Nephron (organoid): ENCODE measurements at regions not wholly inside any gene's neighbourhood (a gene's known extent, or its start where the extent isn't known, plus 50 kb on each side); places are given as distances from the start of the nearest gene placed in this dataset.
A peak's percentile ranks its signal among the peaks of the same experiment; 100 is the strongest.

Experiments
- H3K27ac Mint-ChIP-seq, 3 experiments: 2 replicates each; pipeline ENCODE4 v1.8.0; 2020; ENCODE audit warnings: mixed read lengths in 3 of 3, mild to moderate bottlenecking in 2 of 3, moderate library complexity in 1 of 3
- H3K27me3 Mint-ChIP-seq: 2 replicates; pipeline ENCODE4 v1.8.0; 2021; ENCODE audit warnings: low read depth, mild to moderate bottlenecking, moderate library complexity, mixed read lengths
- H3K36me3 Mint-ChIP-seq: 2 replicates; pipeline ENCODE4 v1.8.0; 2020; ENCODE audit warnings: low read depth, mixed read lengths
- H3K4me1 Mint-ChIP-seq: 2 replicates; pipeline ENCODE4 v1.8.0; 2020; ENCODE audit warnings: mixed read lengths
- H3K4me3 Mint-ChIP-seq, 3 experiments: 2 replicates each; pipeline ENCODE4 v1.8.0; 2020; ENCODE audit warnings: mild to moderate bottlenecking in 3 of 3, mixed read lengths in 3 of 3, moderate library complexity in 2 of 3
- H3K9me3 Mint-ChIP-seq: 2 replicates; pipeline ENCODE4 v1.8.0; 2020; ENCODE audit warnings: mixed read lengths
- CTCF ChIP-seq, 3 experiments: fragments of 200-600 bp; sonication (generic); IDR thresholded peaks; one replicate each; pipeline ENCODE4 v1.5.0; 2021; ENCODE audit warnings: antibody characterized with exemption in 3 of 3; ENCODE audit not compliant: unreplicated experiment in 3 of 3

- H3K27ac Mint-ChIP-seq = no peak overlapping the region
- no peaks in the 10 kb centered on the region for H3K9me3 Mint-ChIP-seq
Measured at GRCh38 chr3:167883452-167883851, 147.9 kb downstream of the SERPINI1 start.

GRCh38 chr3:167882057-167882667, 146.6 kb downstream of the SERPINI1 start:
- H3K4me3 Mint-ChIP-seq = no peak overlapping the region
- H3K27ac Mint-ChIP-seq = peak overlapping the region; percentile 12 to 38 (median 26)
- peaks cover 31% of the 10 kb centered on the region for H3K4me1 Mint-ChIP-seq
- H3K36me3 Mint-ChIP-seq = no peaks in the 10 kb centered on the region
- H3K27me3 Mint-ChIP-seq = no peaks in the 10 kb centered on the region
- H3K9me3 Mint-ChIP-seq = no peaks in the 10 kb centered on the region
- peak; percentile 61 to 80 (median 69) for TF ChIP-seq CTCF (IDR thresholded peaks at IDR 0.05; ENCODE audit: unreplicated experiment in 3 of 3)

More at GRCh38 chr3:167883452-167883851, 147.9 kb downstream of the SERPINI1 start:
- peaks cover 28% of the 10 kb centered on the region for H3K4me1 Mint-ChIP-seq
- H3K36me3 Mint-ChIP-seq = no peaks in the 10 kb centered on the region
- no peak overlapping the region for H3K4me3 Mint-ChIP-seq
- no peaks in the 10 kb centered on the region for H3K27me3 Mint-ChIP-seq
- TF ChIP-seq CTCF (IDR thresholded peaks at IDR 0.05; ENCODE audit: unreplicated experiment in 3 of 3) = no peak

- no peak for TF ChIP-seq CTCF (IDR thresholded peaks at IDR 0.05; ENCODE audit: unreplicated experiment in 3 of 3)
- no peaks in the 10 kb centered on the region for H3K27me3 Mint-ChIP-seq
- no peaks in the 10 kb centered on the region for H3K36me3 Mint-ChIP-seq
- no peaks in the 10 kb centered on the region for H3K9me3 Mint-ChIP-seq
- no peak overlapping the region for H3K27ac Mint-ChIP-seq
- H3K4me1 Mint-ChIP-seq = peaks cover 41% of the 10 kb centered on the region
- no peak overlapping the region for H3K4me3 Mint-ChIP-seq
Measured at GRCh38 chr3:167880183-167880582, 144.7 kb downstream of the SERPINI1 start.

- Mint-ChIP-seq H3K27me3 (no peaks in the 10 kb centered on the region), H3K9me3 (no peaks in the 10 kb centered on the region), H3K4me1 (peaks cover 35% of the 10 kb centered on the region), H3K27ac (peak overlapping the region; percentile 13 to 57 (median 47)), H3K36me3 (no peaks in the 10 kb centered on the region), H3K4me3 (no peak overlapping the region)
- no peak for TF ChIP-seq CTCF (IDR thresholded peaks at IDR 0.05; ENCODE audit: unreplicated experiment in 3 of 3)
Measured at GRCh38 chr3:167876620-167877281, 141.2 kb downstream of the SERPINI1 start.
